Central memory CD8-positive, alpha-beta T cell (primary cell): ENCODE measurements at regions not wholly inside any gene's neighbourhood (a gene's known extent, or its start where the extent isn't known, plus 50 kb on each side); places are given as distances from the start of the nearest gene placed in this dataset.

Source experiments
- ATAC-seq: fragments of 150-1000 bp; cut with Tn5 transposase; replicated peaks from 2 replicates; pipeline ENCODE4 v1.10.0; 2022; ENCODE audit warnings: mild to moderate bottlenecking, moderate FRiP score, moderate number of reproducible peaks; ENCODE audit not compliant: poor library complexity, severe bottlenecking; ENCODE audit errors: extremely low read depth
- DNase-seq, 2 donors: peaks; one replicate each; pipeline ENCODE4 v3.0.0; 2021; ENCODE audit warnings: low spot score in 2 of 2
- H3K27ac Mint-ChIP-seq: one replicate; pipeline ENCODE4 v1.8.0; 2022; ENCODE audit warnings: low read depth, mild to moderate bottlenecking, moderate library complexity, mixed read lengths
- H3K27me3 Mint-ChIP-seq: one replicate; pipeline ENCODE4 v1.8.0; 2022; ENCODE audit warnings: mixed read lengths
- H3K36me3 Mint-ChIP-seq: one replicate; pipeline ENCODE4 v1.8.0; 2022; ENCODE audit warnings: mild to moderate bottlenecking, moderate library complexity, mixed read lengths; ENCODE audit not compliant: insufficient read depth
- H3K4me1 Mint-ChIP-seq: one replicate; pipeline ENCODE4 v1.8.0; 2022; ENCODE audit warnings: mixed read lengths
- H3K4me3 Mint-ChIP-seq: one replicate; pipeline ENCODE4 v1.8.0; 2022; ENCODE audit warnings: mild to moderate bottlenecking, moderate library complexity, mixed read lengths
- H3K9me3 Mint-ChIP-seq: one replicate; pipeline ENCODE4 v1.8.0; 2022; ENCODE audit warnings: mixed read lengths

- no peaks in the 10 kb centered on the region for H3K36me3 Mint-ChIP-seq
- no peak overlapping the region for H3K4me3 Mint-ChIP-seq
- peaks cover 19% of the 10 kb centered on the region for H3K27me3 Mint-ChIP-seq
- no peak for ATAC-seq
- H3K27ac Mint-ChIP-seq: no peak overlapping the region
- no peak for DNase-seq
- no peaks in the 10 kb centered on the region for H3K4me1 Mint-ChIP-seq
- H3K9me3 Mint-ChIP-seq: no peaks in the 10 kb centered on the region
Measured at GRCh38 chr1:4500441-4500840, 154.0 kb upstream of the AJAP1 start.

- DNase-seq (no peak), ATAC-seq (no peak)
- peaks cover 54% of the 10 kb centered on the region for H3K27me3 Mint-ChIP-seq
- no peaks in the 10 kb centered on the region for H3K9me3 Mint-ChIP-seq
- no peak overlapping the region for H3K27ac Mint-ChIP-seq
- peaks cover 1% of the 10 kb centered on the region for H3K36me3 Mint-ChIP-seq
- H3K4me3 Mint-ChIP-seq: no peak overlapping the region
- no peaks in the 10 kb centered on the region for H3K4me1 Mint-ChIP-seq
Measured at GRCh38 chr1:4506591-4506990, 147.8 kb upstream of the AJAP1 start.

GRCh38 chr1:4509206-4509605, 145.2 kb upstream of the AJAP1 start:
- DNase-seq (no peak), ATAC-seq (no peak)
- Mint-ChIP-seq H3K27me3 (peaks cover 43% of the 10 kb centered on the region), H3K4me1 (no peaks in the 10 kb centered on the region), H3K9me3 (no peaks in the 10 kb centered on the region), H3K27ac (no peak overlapping the region), H3K36me3 (peaks cover 1% of the 10 kb centered on the region), H3K4me3 (no peak overlapping the region)

- H3K4me3 Mint-ChIP-seq: no peak overlapping the region
- ATAC-seq: no peak
- H3K27me3 Mint-ChIP-seq: peaks cover 43% of the 10 kb centered on the region
- H3K4me1 Mint-ChIP-seq: no peaks in the 10 kb centered on the region
- H3K36me3 Mint-ChIP-seq: peaks cover 1% of the 10 kb centered on the region
- no peak for DNase-seq
- no peak overlapping the region for H3K27ac Mint-ChIP-seq
- no peaks in the 10 kb centered on the region for H3K9me3 Mint-ChIP-seq
Measured at GRCh38 chr1:4510276-4510691, 144.1 kb upstream of the AJAP1 start.

GRCh38 chr1:4511374-4511773, 143.0 kb upstream of the AJAP1 start:
- H3K27me3 Mint-ChIP-seq: peaks cover 37% of the 10 kb centered on the region

GRCh38 chr1:4512636-4513035, 141.8 kb upstream of the AJAP1 start:
- Mint-ChIP-seq H3K4me1 (no peaks in the 10 kb centered on the region), H3K27ac (no peak overlapping the region), H3K36me3 (peaks cover 1% of the 10 kb centered on the region), H3K9me3 (no peaks in the 10 kb centered on the region), H3K27me3 (peaks cover 35% of the 10 kb centered on the region), H3K4me3 (no peak overlapping the region)
- DNase-seq (no peak), ATAC-seq (no peak)

More at GRCh38 chr1:4511374-4511773, 143.0 kb upstream of the AJAP1 start:
- Mint-ChIP-seq H3K4me1 (no peaks in the 10 kb centered on the region), H3K9me3 (no peaks in the 10 kb centered on the region), H3K36me3 (peaks cover 1% of the 10 kb centered on the region), H3K4me3 (no peak overlapping the region), H3K27ac (no peak overlapping the region)
- DNase-seq (no peak), ATAC-seq (no peak)

GRCh38 chr1:4513685-4514084, 140.7 kb upstream of the AJAP1 start:
- Mint-ChIP-seq H3K27me3 (peaks cover 42% of the 10 kb centered on the region), H3K27ac (no peak overlapping the region), H3K36me3 (peaks cover 1% of the 10 kb centered on the region), H3K4me3 (no peak overlapping the region), H3K9me3 (no peaks in the 10 kb centered on the region), H3K4me1 (no peaks in the 10 kb centered on the region)
- ATAC-seq: no peak
- no peak for DNase-seq

GRCh38 chr1:4515727-4516289, 138.6 kb upstream of the AJAP1 start:
- Mint-ChIP-seq H3K4me3 (no peak overlapping the region), H3K27ac (no peak overlapping the region), H3K27me3 (peaks cover 30% of the 10 kb centered on the region), H3K4me1 (no peaks in the 10 kb centered on the region), H3K36me3 (peaks cover 1% of the 10 kb centered on the region), H3K9me3 (no peaks in the 10 kb centered on the region)
- DNase-seq: no peak
- ATAC-seq: no peak

- Mint-ChIP-seq H3K4me1 (no peaks in the 10 kb centered on the region), H3K27me3 (peaks cover 23% of the 10 kb centered on the region), H3K9me3 (no peaks in the 10 kb centered on the region), H3K27ac (no peak overlapping the region), H3K4me3 (no peak overlapping the region), H3K36me3 (peaks cover 1% of the 10 kb centered on the region)
- ATAC-seq: no peak
- DNase-seq: no peak
Measured at GRCh38 chr1:4516596-4516995, 137.8 kb upstream of the AJAP1 start.

GRCh38 chr1:4517186-4517954, 137.0 kb upstream of the AJAP1 start:
- Mint-ChIP-seq H3K9me3 (no peaks in the 10 kb centered on the region), H3K27me3 (peaks cover 15% of the 10 kb centered on the region), H3K4me1 (no peaks in the 10 kb centered on the region), H3K4me3 (no peak overlapping the region), H3K36me3 (peaks cover 1% of the 10 kb centered on the region), H3K27ac (no peak overlapping the region)
- ATAC-seq (no peak), DNase-seq (no peak)

GRCh38 chr1:4518621-4519020, 135.8 kb upstream of the AJAP1 start:
- DNase-seq (no peak), ATAC-seq (no peak)
- no peak overlapping the region for H3K27ac Mint-ChIP-seq
- H3K36me3 Mint-ChIP-seq: peaks cover 1% of the 10 kb centered on the region
- H3K4me1 Mint-ChIP-seq: no peaks in the 10 kb centered on the region
- H3K4me3 Mint-ChIP-seq: no peak overlapping the region
- no peaks in the 10 kb centered on the region for H3K9me3 Mint-ChIP-seq
- peaks cover 15% of the 10 kb centered on the region for H3K27me3 Mint-ChIP-seq

GRCh38 chr1:4519954-4520353, 134.5 kb upstream of the AJAP1 start:
- ATAC-seq: no peak
- H3K4me1 Mint-ChIP-seq: no peaks in the 10 kb centered on the region

GRCh38 chr1:4523551-4523950, 130.9 kb upstream of the AJAP1 start:
- H3K4me3 Mint-ChIP-seq: no peak overlapping the region
- H3K9me3 Mint-ChIP-seq: no peaks in the 10 kb centered on the region
- DNase-seq (no peak), ATAC-seq (no peak)
- no peaks in the 10 kb centered on the region for H3K4me1 Mint-ChIP-seq
- H3K27ac Mint-ChIP-seq: no peak overlapping the region
- H3K27me3 Mint-ChIP-seq: peaks cover 6% of the 10 kb centered on the region
- peaks cover 1% of the 10 kb centered on the region for H3K36me3 Mint-ChIP-seq

More at GRCh38 chr1:4519954-4520353, 134.5 kb upstream of the AJAP1 start:
- Mint-ChIP-seq H3K27ac (no peak overlapping the region), H3K9me3 (no peaks in the 10 kb centered on the region), H3K36me3 (peaks cover 1% of the 10 kb centered on the region), H3K27me3 (peaks cover 15% of the 10 kb centered on the region), H3K4me3 (no peak overlapping the region)
- DNase-seq: no peak
